ENCODE measurements at regions not wholly inside any gene's neighbourhood (a gene's known extent, or its start where the extent isn't known, plus 50 kb on each side); places are given as distances from the start of the nearest gene placed in this dataset.

DNA sequence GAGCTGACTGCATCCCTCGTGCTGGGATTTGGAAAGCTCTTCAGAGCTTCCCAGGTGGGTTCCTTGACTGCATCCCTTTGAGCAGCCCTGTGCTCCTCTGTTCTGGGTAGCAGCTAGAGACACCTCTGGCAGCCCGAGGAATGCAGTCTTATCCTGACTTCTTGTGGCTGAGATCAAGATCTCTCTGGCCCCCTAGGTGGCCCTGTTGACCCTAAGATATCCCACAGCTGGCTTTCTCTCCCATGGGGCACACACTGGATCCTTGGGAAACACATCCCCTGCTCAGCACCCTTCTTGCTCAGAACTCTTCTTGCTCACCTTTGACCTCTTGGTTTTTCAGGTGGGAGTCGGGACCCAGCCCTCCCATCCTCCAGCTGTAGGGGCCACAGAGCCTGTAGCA is 237.2 kb downstream of the TSN start:
- Histone ChIP-seq H4K20me1 (ENCODE audit: control insufficient read depth, insufficient read depth, low read depth, low read length) (no peaks in the 10 kb centered on the region), H3K4me1 (ENCODE audit: control insufficient read depth, low read length) (no peaks in the 10 kb centered on the region), H3K27me3 (ENCODE audit: control insufficient read depth, low read length) (peaks cover 14% of the 10 kb centered on the region), H3K9me3 (ENCODE audit: control insufficient read depth, insufficient read depth, low read length) (no peaks in the 10 kb centered on the region), H3K4me2 (ENCODE audit: low read length) (no peak overlapping the region), H3K27ac (ENCODE audit: low read depth, low read length) (no peak overlapping the region), H3K36me3 (ENCODE audit: control insufficient read depth, low read length) (no peaks in the 10 kb centered on the region), H3F3A (ENCODE audit: control insufficient read depth, insufficient read depth) (no peaks in the 10 kb centered on the region), H3K79me2 (ENCODE audit: control insufficient read depth, low read length) (no peaks in the 10 kb centered on the region), H3K9me2 (replicated peaks; ENCODE audit: control insufficient read depth, low read length) (no peaks in the 10 kb centered on the region), H3K4me3 (ENCODE audit: low read length) (no peak overlapping the region)
- no peak for TF ChIP-seq CTCF (IDR thresholded peaks at IDR 0.05; ENCODE audit: low read depth, low read length, poor library complexity, severe bottlenecking)
- no peak for TF ChIP-seq EZH2phosphoT487 (IDR thresholded peaks at IDR 0.05; ENCODE audit: borderline replicate concordance, low read length)

DNA sequence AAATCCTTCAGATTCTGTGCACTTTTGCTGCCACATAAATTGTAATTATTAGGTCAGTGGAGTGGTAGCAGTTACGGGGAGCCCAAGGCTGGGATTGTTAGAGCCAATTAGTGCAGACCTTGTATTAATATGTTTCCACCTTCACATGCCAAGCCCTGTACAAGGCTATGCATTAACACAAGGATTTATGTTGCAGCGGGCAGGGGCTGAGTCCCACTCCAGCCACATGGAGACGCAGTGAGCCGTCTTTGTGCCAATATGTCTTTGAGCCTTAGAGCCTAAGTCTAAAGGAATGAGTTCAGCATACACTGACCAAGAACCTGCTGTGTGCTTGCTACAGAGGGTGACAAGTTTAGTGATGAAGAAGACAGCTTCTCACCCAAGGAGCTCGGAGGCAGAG is 238.2 kb downstream of the TSN start:
- Histone ChIP-seq H3K4me1 (ENCODE audit: control insufficient read depth, low read length) (no peaks in the 10 kb centered on the region), H3K9me3 (ENCODE audit: control insufficient read depth, insufficient read depth, low read length) (no peaks in the 10 kb centered on the region), H3K79me2 (ENCODE audit: control insufficient read depth, low read length) (no peaks in the 10 kb centered on the region), H3F3A (ENCODE audit: control insufficient read depth, insufficient read depth) (no peaks in the 10 kb centered on the region), H3K9me2 (replicated peaks; ENCODE audit: control insufficient read depth, low read length) (no peaks in the 10 kb centered on the region), H3K27me3 (ENCODE audit: control insufficient read depth, low read length) (peaks cover 14% of the 10 kb centered on the region), H3K36me3 (ENCODE audit: control insufficient read depth, low read length) (no peaks in the 10 kb centered on the region), H3K4me3 (ENCODE audit: low read length) (no peak overlapping the region), H3K4me2 (ENCODE audit: low read length) (no peak overlapping the region), H3K27ac (ENCODE audit: low read depth, low read length) (no peak overlapping the region), H4K20me1 (ENCODE audit: control insufficient read depth, insufficient read depth, low read depth, low read length) (no peaks in the 10 kb centered on the region)
- TF ChIP-seq CTCF (IDR thresholded peaks at IDR 0.05; ENCODE audit: low read depth, low read length, poor library complexity, severe bottlenecking) (no peak), EZH2phosphoT487 (IDR thresholded peaks at IDR 0.05; ENCODE audit: borderline replicate concordance, low read length) (no peak)

- Histone ChIP-seq H3K4me2 (ENCODE audit: low read length) (no peak overlapping the region), H3K9me3 (ENCODE audit: control insufficient read depth, insufficient read depth, low read length) (no peaks in the 10 kb centered on the region), H3K4me1 (ENCODE audit: control insufficient read depth, low read length) (no peaks in the 10 kb centered on the region), H3K27ac (ENCODE audit: low read depth, low read length) (no peak overlapping the region), H3K36me3 (ENCODE audit: control insufficient read depth, low read length) (no peaks in the 10 kb centered on the region), H3K79me2 (ENCODE audit: control insufficient read depth, low read length) (no peaks in the 10 kb centered on the region), H4K20me1 (ENCODE audit: control insufficient read depth, insufficient read depth, low read depth, low read length) (no peaks in the 10 kb centered on the region), H3K4me3 (ENCODE audit: low read length) (no peak overlapping the region), H3K9me2 (replicated peaks; ENCODE audit: control insufficient read depth, low read length) (no peaks in the 10 kb centered on the region), H3K27me3 (ENCODE audit: control insufficient read depth, low read length) (peaks cover 14% of the 10 kb centered on the region), H3F3A (ENCODE audit: control insufficient read depth, insufficient read depth) (no peaks in the 10 kb centered on the region)
- TF ChIP-seq CTCF (IDR thresholded peaks at IDR 0.05; ENCODE audit: low read depth, low read length, poor library complexity, severe bottlenecking) (no peak), EZH2phosphoT487 (IDR thresholded peaks at IDR 0.05; ENCODE audit: borderline replicate concordance, low read length) (no peak)
Measured at GRCh38 chr2:121994238-121995206, 239.1 kb downstream of the TSN start.
